ENCODE measurements at regions not wholly inside any gene's neighbourhood (a gene's known extent, or its start where the extent isn't known, plus 50 kb on each side); places are given as distances from the start of the nearest gene placed in this dataset.

DNA sequence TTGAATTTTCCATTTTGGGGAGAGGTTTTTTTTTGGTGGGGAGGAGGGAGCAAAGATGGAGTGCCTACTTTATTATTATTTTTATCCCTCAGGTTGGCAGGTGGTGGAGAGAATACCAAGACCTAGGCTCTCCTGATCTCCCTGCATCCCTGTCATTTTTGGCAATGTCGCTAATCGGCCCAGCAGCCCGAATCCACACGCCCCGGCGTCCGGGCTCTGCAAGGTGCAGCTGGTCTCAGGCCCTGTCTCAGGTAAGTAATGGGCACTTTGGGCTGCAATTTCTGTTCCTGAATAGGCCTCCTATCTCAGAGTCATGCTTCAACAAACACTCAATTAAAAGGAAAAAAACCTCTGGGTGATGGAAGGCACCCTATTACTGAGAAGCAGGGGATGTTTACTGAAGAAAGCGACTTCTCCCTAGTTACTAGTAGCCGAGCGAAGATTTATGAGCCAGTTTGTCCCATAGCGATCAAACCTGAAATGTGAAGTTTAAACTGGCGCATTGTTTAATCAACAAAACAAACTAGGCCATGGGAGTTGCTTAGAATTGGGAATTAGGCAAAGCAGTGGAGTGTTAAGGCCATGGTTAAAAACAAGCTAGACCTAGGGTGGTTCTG is 137.8 kb downstream of the RWDD3 start:
- no peaks in the 10 kb centered on the region for H3K4me1 ChIP-seq
- no peak overlapping the region for H3K27ac ChIP-seq (replicated peaks in 1 of 4)
- TF ChIP-seq POLR2AphosphoS5 (IDR thresholded peaks at IDR 0.05) (no peak), EP300 (IDR thresholded peaks at IDR 0.05) (no peak), POLR2A (IDR thresholded peaks at IDR 0.05; ENCODE audit: low read depth) (no peak)
- TF ChIP-seq, protein P1, sequence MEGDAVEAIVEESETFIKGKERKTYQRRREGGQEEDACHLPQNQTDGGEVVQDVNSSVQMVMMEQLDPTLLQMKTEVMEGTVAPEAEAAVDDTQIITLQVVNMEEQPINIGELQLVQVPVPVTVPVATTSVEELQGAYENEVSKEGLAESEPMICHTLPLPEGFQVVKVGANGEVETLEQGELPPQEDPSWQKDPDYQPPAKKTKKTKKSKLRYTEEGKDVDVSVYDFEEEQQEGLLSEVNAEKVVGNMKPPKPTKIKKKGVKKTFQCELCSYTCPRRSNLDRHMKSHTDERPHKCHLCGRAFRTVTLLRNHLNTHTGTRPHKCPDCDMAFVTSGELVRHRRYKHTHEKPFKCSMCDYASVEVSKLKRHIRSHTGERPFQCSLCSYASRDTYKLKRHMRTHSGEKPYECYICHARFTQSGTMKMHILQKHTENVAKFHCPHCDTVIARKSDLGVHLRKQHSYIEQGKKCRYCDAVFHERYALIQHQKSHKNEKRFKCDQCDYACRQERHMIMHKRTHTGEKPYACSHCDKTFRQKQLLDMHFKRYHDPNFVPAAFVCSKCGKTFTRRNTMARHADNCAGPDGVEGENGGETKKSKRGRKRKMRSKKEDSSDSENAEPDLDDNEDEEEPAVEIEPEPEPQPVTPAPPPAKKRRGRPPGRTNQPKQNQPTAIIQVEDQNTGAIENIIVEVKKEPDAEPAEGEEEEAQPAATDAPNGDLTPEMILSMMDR (IDR thresholded peaks at IDR 0.05): no peak
- intact Hi-C loops (cut with DNase I): no loop called here
- H3K4me3 ChIP-seq: no peak overlapping the region
- 85% methylated on average over 12 of the region's 12 CpGs for WGBS
- H3K27me3 ChIP-seq: no peaks in the 10 kb centered on the region
- H3K36me3 ChIP-seq: no peaks in the 10 kb centered on the region
- no peaks in the 10 kb centered on the region for H3K9me3 ChIP-seq
- DNase-seq (ENCODE audit: extremely low spot score): no peak

DNA sequence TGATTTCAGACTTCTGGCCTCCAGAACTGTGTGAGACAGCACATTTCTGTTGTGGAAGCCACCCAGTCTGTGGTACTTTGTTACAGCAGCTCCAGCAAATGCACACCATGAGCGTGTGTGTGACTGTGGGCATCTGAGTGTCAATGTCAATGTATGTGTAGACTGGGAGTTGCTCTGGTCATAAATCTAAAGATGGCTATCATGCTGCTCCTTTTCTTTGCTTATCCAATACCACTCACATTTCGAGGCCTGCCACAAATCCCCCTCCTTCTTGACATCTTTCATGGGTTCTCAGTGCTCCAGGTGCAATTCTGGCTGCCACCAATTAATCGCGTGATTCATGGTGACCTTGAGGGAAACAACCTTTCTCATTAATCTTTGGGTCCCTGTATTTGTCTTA is 141.2 kb downstream of the RWDD3 start:
- intact Hi-C loops (cut with DNase I): no loop called here

DNA sequence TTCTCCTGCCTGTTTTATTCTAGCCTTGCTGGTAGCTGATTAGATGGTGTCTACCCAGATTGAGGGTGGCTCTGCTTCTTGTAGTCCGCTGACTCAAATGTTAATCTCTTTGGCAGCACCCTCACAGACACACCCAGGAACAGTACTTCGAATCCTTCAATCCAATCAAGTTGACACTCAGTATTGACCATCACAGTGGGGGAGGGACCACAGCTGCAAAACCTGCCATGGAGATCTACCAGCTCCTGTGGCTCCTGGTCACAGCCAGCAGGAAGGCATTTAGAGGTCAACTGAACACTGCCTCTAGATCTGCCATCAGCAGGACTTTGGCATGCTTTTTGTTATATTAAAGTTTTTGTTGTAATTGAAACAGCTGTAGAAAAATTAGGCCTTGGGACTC is 146.9 kb downstream of the RWDD3 start:
- Histone ChIP-seq H3K4me1 (no peaks in the 10 kb centered on the region), H3K9me3 (no peaks in the 10 kb centered on the region), H3K27ac (replicated peaks in 1 of 4) (no peak overlapping the region), H3K36me3 (no peaks in the 10 kb centered on the region), H3K27me3 (no peaks in the 10 kb centered on the region), H3K4me3 (no peak overlapping the region)
- TF ChIP-seq POLR2AphosphoS5 (IDR thresholded peaks at IDR 0.05): no peak
- TF ChIP-seq, protein P1 (IDR thresholded peaks at IDR 0.05): no peak
- no peak for DNase-seq (ENCODE audit: extremely low spot score)
- WGBS: 95% methylated on average over 2 of the region's 2 CpGs
- intact Hi-C loops (cut with DNase I): no loop called here

More for the DNA sequence above, 141.2 kb downstream of the RWDD3 start:
- DNase-seq (ENCODE audit: extremely low spot score): no peak
- H3K27me3 ChIP-seq: no peaks in the 10 kb centered on the region
- no peak overlapping the region for H3K4me3 ChIP-seq
- TF ChIP-seq POLR2AphosphoS5 (IDR thresholded peaks at IDR 0.05) (no peak), POLR2A (IDR thresholded peaks at IDR 0.05; ENCODE audit: low read depth) (no peak), EP300 (IDR thresholded peaks at IDR 0.05) (no peak)
- TF ChIP-seq, protein P1 (IDR thresholded peaks at IDR 0.05): no peak
- H3K9me3 ChIP-seq: no peaks in the 10 kb centered on the region
- no peak overlapping the region for H3K27ac ChIP-seq (replicated peaks in 1 of 4)
- WGBS: 77% methylated on average over 4 of the region's 4 CpGs
- no peaks in the 10 kb centered on the region for H3K4me1 ChIP-seq
- no peaks in the 10 kb centered on the region for H3K36me3 ChIP-seq

DNA sequence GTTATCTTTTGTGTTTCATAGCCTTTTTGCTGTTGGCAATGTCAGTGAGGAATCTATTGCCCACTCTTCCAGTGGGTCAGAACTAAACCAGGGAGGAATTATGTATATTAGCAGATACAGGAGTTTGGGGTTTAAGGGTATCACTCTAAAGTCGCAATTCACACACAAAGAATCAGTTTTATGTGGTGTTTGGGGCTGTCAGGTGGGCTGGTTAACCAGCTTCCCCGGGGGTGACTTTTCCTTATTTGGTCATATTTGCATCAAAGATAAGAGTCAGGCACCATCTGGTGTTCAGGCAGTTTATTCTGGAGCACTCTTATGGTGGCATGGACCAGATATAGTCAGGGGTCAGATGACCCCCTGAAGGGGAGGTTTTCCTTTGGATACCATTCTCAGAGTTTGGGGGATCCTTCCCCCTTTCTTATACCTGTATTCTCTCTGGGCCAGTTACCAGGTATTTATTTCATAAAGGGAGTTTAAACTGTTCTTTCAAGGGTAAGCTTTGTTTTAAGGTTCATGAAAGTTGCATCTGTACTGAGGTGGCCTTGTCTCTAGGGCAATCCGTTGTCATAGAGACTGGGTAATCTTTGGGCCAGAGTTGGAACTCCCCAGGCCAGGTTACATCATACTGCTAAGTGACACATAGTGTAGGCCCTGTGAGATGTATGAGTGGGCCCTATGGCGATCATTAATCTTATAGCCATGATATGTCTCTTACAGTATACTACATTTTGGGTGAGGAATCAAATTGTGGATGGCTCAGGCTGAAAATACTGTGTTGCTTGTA is 148.2 kb downstream of the RWDD3 start:
- Histone ChIP-seq H3K4me3 (no peak overlapping the region), H3K36me3 (no peaks in the 10 kb centered on the region), H3K9me3 (no peaks in the 10 kb centered on the region), H3K27me3 (no peaks in the 10 kb centered on the region), H3K27ac (replicated peaks in 1 of 4) (no peak overlapping the region), H3K4me1 (no peaks in the 10 kb centered on the region)
- WGBS: 63% methylated on average over 4 of the region's 4 CpGs
- no peak for DNase-seq (ENCODE audit: extremely low spot score)
- TF ChIP-seq, protein P1 (IDR thresholded peaks at IDR 0.05): no peak
- TF ChIP-seq POLR2A (IDR thresholded peaks at IDR 0.05; ENCODE audit: low read depth) (no peak), EP300 (IDR thresholded peaks at IDR 0.05) (no peak), POLR2AphosphoS5 (IDR thresholded peaks at IDR 0.05) (no peak)
- intact Hi-C loops (cut with DNase I): no loop called here
